Neural cell (in vitro differentiated cells): ENCODE measurements at regions not wholly inside any gene's neighbourhood (a gene's known extent, or its start where the extent isn't known, plus 50 kb on each side); places are given as distances from the start of the nearest gene placed in this dataset.

Experiments used
- H2AFZ ChIP-seq: fragments of 200-600, 300-800 bp; sonication (generic), shearing (Covaris generic); 2 replicates; pipeline ENCODE4 v1.6.0; 2014; ENCODE audit warnings: low read depth, mild to moderate bottlenecking, antibody characterized with exemption, low read length, moderate library complexity
- H3F3A ChIP-seq: fragments of 200-600 bp; shearing (Covaris generic); 2 replicates; pipeline ENCODE4 v1.6.1; 2016; ENCODE audit warnings: mild to moderate bottlenecking, moderate library complexity, mixed read lengths, antibody characterized with exemption, low read length; ENCODE audit not compliant: insufficient read depth, poor library complexity, severe bottlenecking
- H3K27ac ChIP-seq: fragments of 200-600, 300-800 bp; sonication (generic), shearing (Covaris generic); 2 replicates; pipeline ENCODE4 v1.5.1; 2014; ENCODE audit warnings: mild to moderate bottlenecking, low read length, moderate library complexity
- H3K27me3 ChIP-seq: fragments of 300-800, 200-600 bp; sonication (generic), shearing (Covaris generic); 2 replicates; pipeline ENCODE4 v1.6.0; 2014; ENCODE audit warnings: mild to moderate bottlenecking, low read depth, low read length, moderate library complexity; ENCODE audit not compliant: insufficient read depth
- H3K36me3 ChIP-seq: fragments of 300-800, 200-600 bp; sonication (generic), shearing (Covaris generic); 2 replicates; pipeline ENCODE4 v1.5.1; 2014; ENCODE audit warnings: mild to moderate bottlenecking, antibody characterized with exemption, low read length, moderate library complexity; ENCODE audit not compliant: insufficient read depth
- H3K4me2 ChIP-seq: fragments of 300-800, 200-600 bp; sonication (generic), shearing (Covaris generic); 2 replicates; pipeline ENCODE4 v1.6.0; 2014; ENCODE audit warnings: mild to moderate bottlenecking, low read length
- H3K4me3 ChIP-seq: fragments of 300-800, 200-600 bp; sonication (generic), shearing (Covaris generic); 2 replicates; pipeline ENCODE4 v1.5.1; 2014; ENCODE audit warnings: mild to moderate bottlenecking, low read length, moderate library complexity
- H3K79me2 ChIP-seq: fragments of 200-600 bp; shearing (Covaris generic); replicated peaks from 2 replicates; pipeline ENCODE4 v1.6.0; 2014; ENCODE audit warnings: mild to moderate bottlenecking, low read length, moderate library complexity; ENCODE audit not compliant: insufficient read depth
- H3K9ac ChIP-seq: fragments of 300-800, 200-600 bp; sonication (generic), shearing (Covaris generic); 2 replicates; pipeline ENCODE4 v1.6.1; 2016; ENCODE audit warnings: mild to moderate bottlenecking, low read length, mixed read lengths
- H3K9me2 ChIP-seq: fragments of 200-600 bp; shearing (Covaris generic); 2 replicates; pipeline ENCODE4 v1.6.1; 2016; ENCODE audit warnings: mild to moderate bottlenecking, low read length, mixed read lengths; ENCODE audit not compliant: insufficient read depth
- H3K9me3 ChIP-seq: fragments of 200-600, 300-800 bp; sonication (generic), shearing (Covaris generic); 2 replicates; pipeline ENCODE4 v1.6.1; 2016; ENCODE audit warnings: mild to moderate bottlenecking, mixed run types, low read length, moderate library complexity, mixed read lengths
- H4K20me1 ChIP-seq: fragments of 200-600 bp; shearing (Covaris generic); 2 replicates; pipeline ENCODE4 v1.6.1; 2016; ENCODE audit warnings: mild to moderate bottlenecking, mixed run types; ENCODE audit not compliant: insufficient read depth
- CTCF ChIP-seq: fragments of 450-650 bp; IDR thresholded peaks from 2 replicates; pipeline ENCODE4 v1.5.1; 2014; ENCODE audit warnings: antibody characterized with exemption, mild to moderate bottlenecking, moderate library complexity; ENCODE audit not compliant: poor library complexity, severe bottlenecking
- EP300 ChIP-seq: fragments of 450-650 bp; conservative IDR thresholded peaks from 2 replicates; pipeline ENCODE4 v1.6.1; 2014; ENCODE audit warnings: antibody characterized with exemption, mild to moderate bottlenecking, moderate library complexity; ENCODE audit not compliant: poor library complexity, severe bottlenecking
- EZH2 ChIP-seq: fragments of 200-600, 300-800 bp; shearing (Covaris generic), sonication (generic); IDR thresholded peaks from 2 replicates; pipeline ENCODE4 v1.6.1; 2014; ENCODE audit warnings: antibody characterized with exemption, low read length, borderline replicate concordance, mild to moderate bottlenecking; ENCODE audit not compliant: insufficient read depth, poor library complexity, severe bottlenecking
- MXI1 ChIP-seq: fragments of 450-650 bp; conservative IDR thresholded peaks from 2 replicates; pipeline ENCODE4 v1.6.1; 2014; ENCODE audit warnings: antibody characterized with exemption, mild to moderate bottlenecking; ENCODE audit not compliant: poor library complexity, severe bottlenecking
- POLR2AphosphoS5 ChIP-seq: IDR thresholded peaks from 2 replicates; pipeline ENCODE4 v1.6.1; 2012
- RAD21 ChIP-seq: fragments of 450-650 bp; conservative IDR thresholded peaks from 2 replicates; pipeline ENCODE4 v1.6.1; 2014; ENCODE audit warnings: antibody characterized with exemption, mild to moderate bottlenecking, moderate library complexity
- REST ChIP-seq: IDR thresholded peaks from 2 replicates; pipeline ENCODE4 v1.6.1; 2012; ENCODE audit warnings: borderline replicate concordance
- SMC3 ChIP-seq: fragments of 450-650 bp; conservative IDR thresholded peaks from 2 replicates; pipeline ENCODE4 v1.6.1; 2014; ENCODE audit warnings: antibody characterized with exemption, mild to moderate bottlenecking, moderate library complexity; ENCODE audit not compliant: poor library complexity
- TAF1 ChIP-seq: IDR thresholded peaks from 2 replicates; pipeline ENCODE4 v1.6.1; 2012; ENCODE audit warnings: low read depth

GRCh38 chr6:114844359-114844758 is 501.5 kb upstream of the HS3ST5 start:
- no peaks in the 10 kb centered on the region for H3K9me3 ChIP-seq
- no peak overlapping the region for H2AFZ ChIP-seq
- no peak overlapping the region for H3K27ac ChIP-seq
- no peaks in the 10 kb centered on the region for H3K79me2 ChIP-seq
- H3K27me3 ChIP-seq: no peaks in the 10 kb centered on the region
- no peaks in the 10 kb centered on the region for H4K20me1 ChIP-seq
- H3K36me3 ChIP-seq: no peaks in the 10 kb centered on the region
- H3F3A ChIP-seq: no peaks in the 10 kb centered on the region
- H3K9me2 ChIP-seq: no peaks in the 10 kb centered on the region
- no peak overlapping the region for H3K4me2 ChIP-seq
- TF ChIP-seq POLR2AphosphoS5 (no peak), MXI1 (no peak), CTCF (no peak), RAD21 (no peak), SMC3 (no peak), EP300 (no peak)
- no peak overlapping the region for H3K4me3 ChIP-seq
- no peak overlapping the region for H3K9ac ChIP-seq

GRCh38 chr6:114839019-114839418 is 496.2 kb upstream of the HS3ST5 start:
- no peak for TF ChIP-seq RAD21
- TF ChIP-seq POLR2AphosphoS5: no peak
- no peak for TF ChIP-seq SMC3
- no peak for TF ChIP-seq TAF1
- TF ChIP-seq EZH2: no peak
- no peak for TF ChIP-seq EP300
- TF ChIP-seq REST: no peak
- no peak for TF ChIP-seq CTCF
- TF ChIP-seq MXI1: no peak
- Histone ChIP-seq H3K9ac (no peak overlapping the region), H3K36me3 (no peaks in the 10 kb centered on the region), H3K27me3 (no peaks in the 10 kb centered on the region), H3K9me2 (no peaks in the 10 kb centered on the region), H3K4me3 (no peak overlapping the region), H3K4me2 (no peak overlapping the region), H3K79me2 (no peaks in the 10 kb centered on the region), H2AFZ (no peak overlapping the region), H3K27ac (no peak overlapping the region), H3F3A (no peaks in the 10 kb centered on the region), H3K9me3 (no peaks in the 10 kb centered on the region), H4K20me1 (no peaks in the 10 kb centered on the region)
